IMR-90 (cell line): ENCODE measurements at regions not wholly inside any gene's neighbourhood (a gene's known extent, or its start where the extent isn't known, plus 50 kb on each side); places are given as distances from the start of the nearest gene placed in this dataset.
A peak's percentile ranks its signal among the peaks of the same experiment; 100 is the strongest.

Experiments used
- ATAC-seq: fragments of 200-7000 bp; cut with Tn5 transposase; 2 replicates; pipeline ENCODE4 v1.9.1; 2020; ENCODE audit warnings: low read depth, mild to moderate bottlenecking, moderate library complexity
- BruUV-seq: library from RNA; stranded (reverse); fragments of 400-500 nt; replicated peaks from 2 replicates; lab custom pipeline; 2021; lab: Mats Ljungman, UMichigan
- CTCF ChIA-PET: fragments of 300-600 bp; formaldehyde crosslinking; extraction: SDS; loops from one replicate; lab custom pipeline; 2021; ENCODE audit warnings: antibody characterized with exemption; lab: Yijun Ruan, JAX
- POLR2A ChIA-PET: fragments of 300-600 bp; sonication (Branson Sonifier 250); formaldehyde crosslinking; loops from one replicate; lab custom pipeline; 2022; ENCODE audit warnings: antibody characterized with exemption; ENCODE audit not compliant: unreplicated experiment; lab: Charles Lee
- DNase-seq: peaks from one replicate; pipeline ENCODE4 v3.0.0; 2013
- H2AFZ ChIP-seq: replicated peaks from 2 replicates; pipeline ENCODE3; 2013; ENCODE audit warnings: low read length, mild to moderate bottlenecking; ENCODE audit not compliant: poor library complexity
- H2AK5ac ChIP-seq: 2 replicates; pipeline ENCODE4 v1.6.1; 2013; ENCODE audit warnings: low read depth, low read length, inconsistent platforms
- H2AK9ac ChIP-seq: replicated peaks from 2 replicates; pipeline ENCODE3; 2013; ENCODE audit warnings: mild to moderate bottlenecking, low read depth, low read length, moderate library complexity; ENCODE audit not compliant: poor library complexity
- H2BK120ac ChIP-seq: 2 replicates; pipeline ENCODE4 v1.6.1; 2013; ENCODE audit warnings: low read depth, low read length, inconsistent platforms
- H2BK15ac ChIP-seq: 3 replicates; pipeline ENCODE4 v1.6.1; 2013; ENCODE audit warnings: low read depth, low read length, inconsistent platforms
- H2BK20ac ChIP-seq: 2 replicates; pipeline ENCODE4 v1.6.1; 2013; ENCODE audit warnings: low read depth, mild to moderate bottlenecking, inconsistent platforms, low read length, moderate library complexity
- H2BK5ac ChIP-seq: 2 replicates; pipeline ENCODE4 v1.6.1; 2013; ENCODE audit warnings: mild to moderate bottlenecking, low read depth, low read length, inconsistent platforms; ENCODE audit not compliant: poor library complexity, severe bottlenecking
- H3K14ac ChIP-seq: replicated peaks from 2 replicates; pipeline ENCODE4 v1.6.1; 2013; ENCODE audit warnings: low read depth, low read length, inconsistent platforms
- H3K18ac ChIP-seq: 2 replicates; pipeline ENCODE4 v1.6.1; 2013; ENCODE audit warnings: low read depth, low read length, control low read depth
- H3K23ac ChIP-seq: 2 replicates; pipeline ENCODE4 v1.6.1; 2013; ENCODE audit warnings: low read depth, low read length, inconsistent platforms
- H3K27ac ChIP-seq: 2 replicates; pipeline ENCODE4 v1.5.1; 2013; ENCODE audit warnings: mild to moderate bottlenecking, control low read depth, low read length; ENCODE audit not compliant: insufficient read depth
- H3K27me3 ChIP-seq: 2 replicates; pipeline ENCODE4 v1.6.1; 2013; ENCODE audit warnings: low read length; ENCODE audit not compliant: control insufficient read depth, insufficient read depth
- H3K36me3 ChIP-seq: 2 replicates; pipeline ENCODE4 v1.6.1; 2013; ENCODE audit warnings: low read length, mixed read lengths; ENCODE audit not compliant: control insufficient read depth, insufficient read depth
- H3K4ac ChIP-seq: 2 replicates; pipeline ENCODE4 v1.6.1; 2013; ENCODE audit warnings: low read depth, low read length, inconsistent platforms
- H3K4me1 ChIP-seq: 2 replicates; pipeline ENCODE4 v1.6.1; 2013; ENCODE audit warnings: low read length, mixed read lengths; ENCODE audit not compliant: control insufficient read depth, insufficient read depth
- H3K4me2 ChIP-seq: 2 replicates; pipeline ENCODE4 v1.6.1; 2013; ENCODE audit warnings: low read depth, mild to moderate bottlenecking, control low read depth, low read length, moderate library complexity
- H3K4me3 ChIP-seq: 2 replicates; pipeline ENCODE4 v1.5.1; 2013; ENCODE audit warnings: low read depth, mild to moderate bottlenecking, control low read depth, low read length, moderate library complexity; ENCODE audit not compliant: insufficient read depth
- H3K56ac ChIP-seq: 2 replicates; pipeline ENCODE4 v1.6.1; 2013; ENCODE audit warnings: low read length, inconsistent platforms; ENCODE audit not compliant: insufficient read depth; ENCODE audit errors: extremely low read depth
- H3K79me1 ChIP-seq, 2 experiments: 2 replicates each; pipeline ENCODE4 v1.6.1; 2013; ENCODE audit warnings: low read length in 2 of 2, inconsistent platforms in 1 of 2, low read depth in 1 of 2
- H3K9ac ChIP-seq: 2 replicates; pipeline ENCODE4 v1.6.1; 2013; ENCODE audit warnings: low read depth, low read length, control low read depth
- H3K9me1 ChIP-seq: 2 replicates; pipeline ENCODE4 v1.6.1; 2013; ENCODE audit warnings: low read length, inconsistent platforms; ENCODE audit not compliant: insufficient read depth
- H3K9me3 ChIP-seq: 2 replicates; pipeline ENCODE4 v1.6.1; 2013; ENCODE audit warnings: low read length; ENCODE audit not compliant: control insufficient read depth, insufficient read depth
- H4K20me1 ChIP-seq: 2 replicates; pipeline ENCODE4 v1.6.1; 2013; ENCODE audit warnings: low read length, inconsistent platforms; ENCODE audit not compliant: insufficient read depth
- H4K5ac ChIP-seq: 2 replicates; pipeline ENCODE4 v1.6.1; 2013; ENCODE audit warnings: mild to moderate bottlenecking, low read depth, low read length, control low read depth
- H4K8ac ChIP-seq, 2 experiments: 2 replicates each; pipeline ENCODE4 v1.6.1; 2013; ENCODE audit warnings: low read depth in 2 of 2, low read length in 2 of 2, control low read depth in 1 of 2, inconsistent platforms in 1 of 2
- H4K91ac ChIP-seq: 2 replicates; pipeline ENCODE4 v1.6.1; 2013; ENCODE audit warnings: low read depth, low read length, inconsistent platforms; ENCODE audit not compliant: insufficient read depth
- CTCF ChIP-seq: conservative IDR thresholded peaks from 2 replicates; pipeline ENCODE4 v1.5.1; 2012; ENCODE audit warnings: mild to moderate bottlenecking, low read depth, low read length, improper control_type of control experiment
- SMC3 ChIP-seq: fragments of 150-350 bp; IDR thresholded peaks from 2 replicates; pipeline ENCODE4 v1.6.1; 2016; ENCODE audit warnings: low read depth, mild to moderate bottlenecking, antibody characterized with exemption, low read length, moderate library complexity
- WGBS, 2 experiments: methylation state at CpG; one replicate each; pipeline versions ENCODE4 v1.1.5 to v1.1.7; 2013; ENCODE audit warnings: missing lambda C conversion rate in 2 of 2; ENCODE audit not compliant: insufficient read length in 1 of 2; ENCODE audit errors: extremely low coverage in 2 of 2; 5-methylcytosine and 5-hydroxymethylcytosine counted together
- dilution Hi-C: fragments of 300-500 bp; cut with HindIII; formaldehyde crosslinking; loops from one replicate; pipeline ENCODE4 v1.14.3; 2018; ENCODE audit warnings: low sequenced_read_pairs; ENCODE audit not compliant: unreplicated experiment
- in situ Hi-C: fragments of 300-500 bp; cut with MboI; formaldehyde crosslinking; loops from 3 replicates; pipeline ENCODE4 v1.14.3; 2019; ENCODE audit warnings: low sequenced_read_pairs, inconsistent platforms, mixed read lengths
- intact Hi-C: fragments of 100-400 bp; cut with micrococcal nuclease; formaldehyde crosslinking; loops from 2 replicates; pipeline ENCODE4 v1.10.0; 2022
- TF ChIP-seq, protein P1 (sequence below): fragments of 150-350 bp; IDR thresholded peaks from 2 replicates; pipeline ENCODE4 v1.6.1; 2016; ENCODE audit warnings: low read depth, mild to moderate bottlenecking, low read length, moderate library complexity, borderline replicate concordance

- H2AFZ ChIP-seq, result no peak overlapping the region
- ChIA-PET CTCF (no interaction called here), POLR2A (no interaction called here)
- ATAC-seq (peak; percentile 72), DNase-seq (peak; percentile 33)
- H3K9me3 ChIP-seq, result no peaks in the 10 kb centered on the region
- H3K9ac ChIP-seq, result no peak overlapping the region
- H3K56ac ChIP-seq, result no peak overlapping the region
- H3K27me3 ChIP-seq, result peaks cover under 1% of the 10 kb centered on the region; the same call in 1 of the 2 replicates
- H4K5ac ChIP-seq, result no peak overlapping the region
- H4K20me1 ChIP-seq, result no peaks in the 10 kb centered on the region
- H2BK5ac ChIP-seq, result peak overlapping the region; percentile 2
- H4K8ac ChIP-seq, result no peak overlapping the region
- H3K18ac ChIP-seq, result no peak overlapping the region
- no peak overlapping the region for H3K4me3 ChIP-seq
- no peaks in the 10 kb centered on the region for H3K36me3 ChIP-seq
- H3K27ac ChIP-seq, result no peak overlapping the region; the same call in 1 of the 2 replicates
- peaks cover 3% of the 10 kb centered on the region; the same call in 1 of the 2 replicates for H3K9me1 ChIP-seq
- no peak overlapping the region for H4K91ac ChIP-seq
- H3K4me2 ChIP-seq, result peak overlapping the region; percentile 57
- in situ Hi-C loops (no loop called here), intact Hi-C loops (no loop called here), dilution Hi-C loops (no loop called here)
- no peaks in the 10 kb centered on the region for H3K79me1 ChIP-seq
- peak overlapping the region; percentile 42 for H2AK9ac ChIP-seq
- no peak for TF ChIP-seq CTCF
- TF ChIP-seq SMC3, result no peak
- TF ChIP-seq, protein P1, sequence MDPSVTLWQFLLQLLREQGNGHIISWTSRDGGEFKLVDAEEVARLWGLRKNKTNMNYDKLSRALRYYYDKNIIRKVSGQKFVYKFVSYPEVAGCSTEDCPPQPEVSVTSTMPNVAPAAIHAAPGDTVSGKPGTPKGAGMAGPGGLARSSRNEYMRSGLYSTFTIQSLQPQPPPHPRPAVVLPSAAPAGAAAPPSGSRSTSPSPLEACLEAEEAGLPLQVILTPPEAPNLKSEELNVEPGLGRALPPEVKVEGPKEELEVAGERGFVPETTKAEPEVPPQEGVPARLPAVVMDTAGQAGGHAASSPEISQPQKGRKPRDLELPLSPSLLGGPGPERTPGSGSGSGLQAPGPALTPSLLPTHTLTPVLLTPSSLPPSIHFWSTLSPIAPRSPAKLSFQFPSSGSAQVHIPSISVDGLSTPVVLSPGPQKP, result no peak
- H2AK5ac ChIP-seq, result no peak overlapping the region
- H3K14ac ChIP-seq, result no peak overlapping the region
- H3K4ac ChIP-seq, result no peak overlapping the region; the same call in 1 of the 2 replicates
- H3K23ac ChIP-seq, result no peak overlapping the region; the same call in 1 of the 2 replicates
- H3K4me1 ChIP-seq, result no peaks in the 10 kb centered on the region; the same call in none of the 2 replicates
- no peak overlapping the region for H2BK15ac ChIP-seq
- no peak overlapping the region for H2BK20ac ChIP-seq
- WGBS, 2 experiments, result 0% methylated on average over 1 of the region's 4 CpGs; no CpG with 5 or more reads in 1 of the 2 experiments
- BruUV-seq, result no TSS peak
- no peak overlapping the region for H2BK120ac ChIP-seq
Measured at GRCh38 chr7:42338231-42338915, 101.4 kb upstream of the GLI3 start.
